ACC112 (cell line): ENCODE measurements at regions not wholly inside any gene's neighbourhood (a gene's known extent, or its start where the extent isn't known, plus 50 kb on each side); places are given as distances from the start of the nearest gene placed in this dataset.

ENCODE experiments used
- H2AFZ ChIP-seq: fragments of 200-600 bp; sonication (generic); one replicate; pipeline ENCODE4 v1.6.0; 2017; ENCODE audit warnings: antibody characterized with exemption, low read length; ENCODE audit not compliant: unreplicated experiment
- H3K27ac ChIP-seq: fragments of 200-600 bp; sonication (generic); 2 replicates; pipeline ENCODE4 v1.5.1; 2014; ENCODE audit warnings: low read depth, mild to moderate bottlenecking, antibody characterized with exemption, low read length, moderate library complexity
- H3K27me3 ChIP-seq: fragments of 200-600 bp; sonication (generic); 2 replicates; pipeline ENCODE4 v1.6.1; 2014; ENCODE audit warnings: mild to moderate bottlenecking, antibody characterized with exemption, low read length, moderate library complexity, mixed read lengths; ENCODE audit not compliant: insufficient read depth
- H3K36me3 ChIP-seq: fragments of 200-600 bp; sonication (generic); 2 replicates; pipeline ENCODE4 v1.6.1; 2016; ENCODE audit warnings: mild to moderate bottlenecking, antibody characterized with exemption, low read length, moderate library complexity, mixed read lengths; ENCODE audit not compliant: insufficient read depth
- H3K4me1 ChIP-seq: fragments of 200-600 bp; sonication (generic); one replicate; pipeline ENCODE4 v1.6.1; 2016; ENCODE audit warnings: low read length, mixed read lengths; ENCODE audit not compliant: insufficient read depth, unreplicated experiment, control insufficient read depth
- H3K4me3 ChIP-seq: fragments of 200-600 bp; sonication (generic); 2 replicates; pipeline ENCODE4 v1.5.1; 2014; ENCODE audit warnings: mild to moderate bottlenecking, low read depth, low read length
- H3K79me2 ChIP-seq: fragments of 200-600 bp; sonication (generic); one replicate; pipeline ENCODE4 v1.6.0; 2016; ENCODE audit warnings: low read length; ENCODE audit not compliant: control insufficient read depth, unreplicated experiment, insufficient read depth

DNA sequence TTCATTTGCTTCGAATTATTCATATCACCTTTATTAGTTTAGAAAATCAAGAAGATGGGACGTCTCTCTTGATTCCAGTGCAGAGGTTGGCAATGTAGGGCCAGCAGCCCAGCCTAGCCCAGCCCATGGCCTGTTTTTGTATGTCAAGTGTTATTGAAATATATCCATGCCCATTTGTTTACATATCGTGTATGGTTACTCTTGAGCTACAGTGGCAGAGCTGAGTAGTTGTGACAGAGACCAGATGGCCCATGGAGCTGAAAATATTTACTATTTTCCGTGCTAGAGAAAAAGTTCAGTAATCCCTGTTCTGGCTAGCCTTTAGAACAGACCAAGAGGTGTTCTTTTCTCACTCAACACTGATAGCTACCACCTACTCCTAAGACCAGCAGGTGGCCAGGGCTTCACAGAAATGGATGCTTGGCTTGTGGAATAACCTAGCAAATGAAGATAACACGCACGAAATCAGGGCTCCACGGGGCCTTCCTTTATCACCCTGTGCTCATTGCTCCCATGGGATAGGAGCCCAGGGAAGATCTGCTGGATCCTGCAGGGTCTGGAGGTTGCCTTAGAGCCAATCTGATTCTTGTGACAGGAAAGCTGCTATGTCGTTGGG lies 123.2 kb upstream of the ANKFN1 start:
- no peak overlapping the region for H3K27ac ChIP-seq
- no peaks in the 10 kb centered on the region for H3K4me1 ChIP-seq
- H2AFZ ChIP-seq: no peak overlapping the region
- no peaks in the 10 kb centered on the region for H3K27me3 ChIP-seq
- no peaks in the 10 kb centered on the region for H3K36me3 ChIP-seq
- no peak overlapping the region for H3K4me3 ChIP-seq
- H3K79me2 ChIP-seq: no peaks in the 10 kb centered on the region

GRCh38 chr17:56031636-56032035 lies 121.6 kb upstream of the ANKFN1 start:
- no peak overlapping the region for H2AFZ ChIP-seq
- H3K36me3 ChIP-seq: no peaks in the 10 kb centered on the region
- H3K27ac ChIP-seq: no peak overlapping the region
- no peak overlapping the region for H3K4me3 ChIP-seq
- H3K4me1 ChIP-seq: no peaks in the 10 kb centered on the region
- H3K27me3 ChIP-seq: 0 out of 2 replicates have a peak, but pooled peaks cover 4% of the 10 kb centered on the region
- no peaks in the 10 kb centered on the region for H3K79me2 ChIP-seq

DNA sequence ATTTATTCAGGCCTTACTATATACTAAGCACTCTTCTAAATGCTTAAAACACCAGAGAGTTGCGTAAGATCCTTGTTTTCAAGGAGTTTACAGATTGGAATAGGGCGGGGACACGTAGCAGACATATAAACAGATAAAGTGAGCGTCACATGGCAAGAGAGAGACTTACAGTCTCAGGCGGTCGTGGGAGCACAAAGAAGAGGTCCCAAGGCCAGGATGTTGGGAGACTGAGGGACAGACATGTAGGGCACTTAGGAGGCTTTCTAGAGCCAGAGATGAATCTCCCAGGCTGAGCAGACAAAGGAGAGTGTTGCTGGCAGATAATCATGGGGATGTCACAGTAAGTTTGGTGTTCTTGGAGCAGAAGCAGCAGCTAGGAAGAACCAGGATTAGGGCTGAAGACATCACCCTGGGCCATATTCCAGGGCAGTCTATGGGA lies 119.1 kb upstream of the ANKFN1 start:
- Histone ChIP-seq H3K27ac (no peak overlapping the region), H3K4me3 (no peak overlapping the region)

GRCh38 chr17:56038131-56038530 lies 115.1 kb upstream of the ANKFN1 start:
- Histone ChIP-seq H3K79me2 (no peaks in the 10 kb centered on the region), H3K36me3 (no peaks in the 10 kb centered on the region), H3K27ac (no peak overlapping the region), H2AFZ (no peak overlapping the region), H3K4me3 (no peak overlapping the region), H3K27me3 (peaks cover 9% of the 10 kb centered on the region; the same call in 1 of the 2 replicates), H3K4me1 (no peaks in the 10 kb centered on the region)

More for the DNA sequence above, 119.1 kb upstream of the ANKFN1 start:
- Histone ChIP-seq H3K36me3 (no peaks in the 10 kb centered on the region), H3K79me2 (no peaks in the 10 kb centered on the region), H3K4me1 (no peaks in the 10 kb centered on the region), H3K27me3 (peaks cover 9% of the 10 kb centered on the region; the same call in 1 of the 2 replicates), H2AFZ (no peak overlapping the region)

DNA sequence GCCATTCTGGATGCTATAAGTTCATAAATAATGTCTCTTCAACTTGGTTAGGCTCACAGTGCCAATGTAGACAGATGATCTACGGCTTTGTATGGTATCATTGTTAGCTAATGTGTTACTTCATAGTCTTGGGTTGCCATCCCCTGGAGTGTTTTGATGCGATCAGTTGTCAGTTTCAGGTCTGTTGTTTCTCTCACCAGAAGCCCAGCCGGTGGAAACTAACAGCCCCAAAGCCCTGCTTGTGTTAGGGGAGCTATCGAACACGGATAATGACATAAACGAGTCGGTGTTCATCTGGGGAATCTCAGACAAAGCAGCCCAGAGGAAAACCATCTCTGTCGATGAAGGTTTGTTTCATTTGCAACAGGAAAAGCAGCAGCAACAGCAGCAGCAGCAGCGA lies 107.4 kb upstream of the ANKFN1 start:
- no peak overlapping the region for H2AFZ ChIP-seq
- no peaks in the 10 kb centered on the region for H3K4me1 ChIP-seq
- no peak overlapping the region for H3K4me3 ChIP-seq
- no peaks in the 10 kb centered on the region for H3K36me3 ChIP-seq
- H3K27me3 ChIP-seq: peaks cover 11% of the 10 kb centered on the region; the same call in 1 of the 2 replicates
- H3K79me2 ChIP-seq: no peaks in the 10 kb centered on the region
- H3K27ac ChIP-seq: no peak overlapping the region

GRCh38 chr17:56047331-56047730 lies 105.9 kb upstream of the ANKFN1 start:
- no peak overlapping the region for H3K27ac ChIP-seq
- H3K4me1 ChIP-seq: no peaks in the 10 kb centered on the region
- H3K79me2 ChIP-seq: no peaks in the 10 kb centered on the region
- H3K4me3 ChIP-seq: no peak overlapping the region
- peaks cover 11% of the 10 kb centered on the region; the same call in 1 of the 2 replicates for H3K27me3 ChIP-seq
- no peaks in the 10 kb centered on the region for H3K36me3 ChIP-seq
- H2AFZ ChIP-seq: no peak overlapping the region

GRCh38 chr17:56057869-56058268 lies 95.4 kb upstream of the ANKFN1 start:
- H3K27me3 ChIP-seq: no peaks in the 10 kb centered on the region
- no peaks in the 10 kb centered on the region for H3K79me2 ChIP-seq
- H3K27ac ChIP-seq: no peak overlapping the region
- no peaks in the 10 kb centered on the region for H3K36me3 ChIP-seq
- H3K4me3 ChIP-seq: no peak overlapping the region
- H3K4me1 ChIP-seq: no peaks in the 10 kb centered on the region
- H2AFZ ChIP-seq: no peak overlapping the region

DNA sequence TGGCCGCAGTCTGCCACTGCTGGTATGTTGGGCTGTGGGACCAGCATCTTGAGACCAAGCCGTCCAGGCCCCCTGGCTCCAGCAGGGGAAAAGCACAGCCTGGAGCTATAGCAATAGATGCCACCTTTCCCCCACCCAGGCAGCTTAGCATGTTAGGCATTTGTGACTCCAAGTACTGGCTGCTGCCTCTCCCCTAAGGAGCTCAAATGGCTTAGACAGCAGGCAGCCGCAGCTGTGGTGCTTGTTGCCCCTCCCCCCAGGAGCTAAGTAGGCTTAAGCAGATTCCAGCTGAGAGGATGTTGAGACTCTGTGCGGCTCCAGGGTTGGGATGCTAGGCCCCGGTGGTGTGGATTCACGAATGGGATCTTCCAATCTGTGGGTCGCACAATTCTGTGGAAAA lies 88.8 kb upstream of the ANKFN1 start:
- Histone ChIP-seq H3K27me3 (no peaks in the 10 kb centered on the region), H3K4me1 (no peaks in the 10 kb centered on the region), H3K36me3 (no peaks in the 10 kb centered on the region), H3K4me3 (no peak overlapping the region), H3K27ac (no peak overlapping the region), H2AFZ (no peak overlapping the region), H3K79me2 (no peaks in the 10 kb centered on the region)

DNA sequence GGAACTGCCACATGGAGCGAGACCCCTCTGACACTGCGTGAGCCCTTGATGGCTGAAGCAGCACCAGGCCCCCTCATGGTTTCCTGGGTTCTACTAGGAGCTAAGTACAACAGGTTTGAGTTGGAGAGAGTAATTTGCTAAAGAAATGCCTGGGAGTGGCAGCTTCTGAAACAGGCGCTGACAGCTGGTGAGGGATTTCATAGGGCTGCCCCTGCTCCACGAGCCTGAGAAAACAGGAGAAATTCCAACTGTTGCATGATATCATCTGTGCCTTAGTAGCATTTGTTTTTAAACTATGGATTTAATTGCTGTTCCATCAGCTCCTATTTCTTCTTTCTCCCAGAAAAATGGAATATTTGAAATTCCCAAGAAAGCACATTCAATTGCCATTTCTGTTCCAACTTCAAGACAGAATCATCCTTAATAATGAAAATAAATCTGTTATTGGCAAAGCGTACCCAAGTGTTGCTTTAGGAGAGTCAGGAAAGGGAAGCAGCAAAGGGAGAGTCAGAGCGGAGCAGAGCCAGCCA lies 78.8 kb upstream of the ANKFN1 start:
- H3K27ac ChIP-seq: no peak overlapping the region

GRCh38 chr17:56076980-56077379 lies 76.3 kb upstream of the ANKFN1 start:
- no peaks in the 10 kb centered on the region for H3K36me3 ChIP-seq
- H3K79me2 ChIP-seq: no peaks in the 10 kb centered on the region
- H3K4me3 ChIP-seq: no peak overlapping the region
- no peak overlapping the region for H3K27ac ChIP-seq
- no peaks in the 10 kb centered on the region for H3K4me1 ChIP-seq
- H2AFZ ChIP-seq: no peak overlapping the region
- H3K27me3 ChIP-seq: no peaks in the 10 kb centered on the region; the same call in 1 of the 2 replicates

More for the DNA sequence above, 78.8 kb upstream of the ANKFN1 start:
- no peak overlapping the region for H2AFZ ChIP-seq
- H3K4me1 ChIP-seq: no peaks in the 10 kb centered on the region
- H3K79me2 ChIP-seq: no peaks in the 10 kb centered on the region
- no peak overlapping the region for H3K4me3 ChIP-seq
- H3K36me3 ChIP-seq: no peaks in the 10 kb centered on the region
- no peaks in the 10 kb centered on the region; the same call in 1 of the 2 replicates for H3K27me3 ChIP-seq

GRCh38 chr17:56083475-56083874 lies 69.8 kb upstream of the ANKFN1 start:
- Histone ChIP-seq H3K79me2 (no peaks in the 10 kb centered on the region), H3K27ac (no peak overlapping the region), H3K36me3 (no peaks in the 10 kb centered on the region), H3K4me3 (no peak overlapping the region), H3K4me1 (no peaks in the 10 kb centered on the region), H2AFZ (no peak overlapping the region), H3K27me3 (no peaks in the 10 kb centered on the region)
